ENCODE measurements at regions not wholly inside any gene's neighbourhood (a gene's known extent, or its start where the extent isn't known, plus 50 kb on each side); places are given as distances from the start of the nearest gene placed in this dataset.

GRCh38 chr1:105686026-105686425, 1370.4 kb upstream of the PRMT6 start:
- H3K4me3 ChIP-seq (replicated peaks in 1 of 3; ENCODE audit: low read depth in 2 of 3, low read length in 3 of 3): no peak overlapping the region
- DNase-seq: no peak
- no peaks in the 10 kb centered on the region for H3K27me3 ChIP-seq (ENCODE audit: control insufficient read depth in 2 of 2, insufficient read depth in 2 of 2, low read length in 2 of 2)
- no peak for TF ChIP-seq CTCF (IDR thresholded peaks at IDR 0.05)
- no peaks in the 10 kb centered on the region for H4K20me1 ChIP-seq (ENCODE audit: insufficient read depth, low read length)
- H3K9ac ChIP-seq (ENCODE audit: insufficient read depth, low read length, poor library complexity, severe bottlenecking): no peak overlapping the region
- intact Hi-C loops (cut with micrococcal nuclease): no loop called here
- Mint-ChIP-seq H3K36me3 (no peaks in the 10 kb centered on the region), H3K9me3 (peaks cover 2 to 16% (median 6%) of the 10 kb centered on the region in 7 donors), H3K4me3 (no peak overlapping the region), H3K27me3 (ENCODE audit: low read depth in 3 of 3) (no peaks in the 10 kb centered on the region), H3K4me1 (no peaks in the 10 kb centered on the region), H3K27ac (no peak overlapping the region)
- WGBS (ENCODE audit: insufficient coverage): 83% methylated on average over 1 of the region's 3 CpGs
- H3K79me2 ChIP-seq (ENCODE audit: insufficient read depth, low read length): no peaks in the 10 kb centered on the region
- H3K4me2 ChIP-seq (replicated peaks; ENCODE audit: extremely low read depth, low read length, poor library complexity, severe bottlenecking): no peak overlapping the region
- no peaks in the 10 kb centered on the region for H3K4me1 ChIP-seq (ENCODE audit: control insufficient read depth in 1 of 2, insufficient read depth in 2 of 2, low read length in 2 of 2)
- H3K36me3 ChIP-seq (replicated peaks in 1 of 2; ENCODE audit: control insufficient read depth in 1 of 2, insufficient read depth in 2 of 2, low read length in 2 of 2): no peaks in the 10 kb centered on the region
- no peak overlapping the region for H2AFZ ChIP-seq (ENCODE audit: insufficient read depth, low read depth, low read length, poor library complexity, severe bottlenecking)
- no peak overlapping the region for H3K27ac ChIP-seq (ENCODE audit: low read depth in 1 of 2, low read length in 2 of 2)
- H3K9me3 ChIP-seq (replicated peaks in 1 of 2; ENCODE audit: control insufficient read depth in 1 of 2, insufficient read depth in 1 of 2, low read length in 2 of 2): peaks cover 0 to 15% of the 10 kb centered on the region in 2 donors

- no peaks in the 10 kb centered on the region for H3K36me3 Mint-ChIP-seq
- 90% methylated on average over 9 of the region's 15 CpGs for WGBS (ENCODE audit: insufficient coverage)
- H3K27me3 Mint-ChIP-seq (ENCODE audit: low read depth in 3 of 3): no peaks in the 10 kb centered on the region
- H3K4me2 ChIP-seq (replicated peaks; ENCODE audit: extremely low read depth, low read length, poor library complexity, severe bottlenecking): no peak overlapping the region
- H3K4me1 ChIP-seq (ENCODE audit: control insufficient read depth in 1 of 2, insufficient read depth in 2 of 2, low read length in 2 of 2): no peaks in the 10 kb centered on the region
- peak overlapping the region in 1 of 7 donors; percentile 30 for H3K27ac Mint-ChIP-seq
- H3K4me1 Mint-ChIP-seq: no peaks in the 10 kb centered on the region
- no peak overlapping the region for H3K4me3 ChIP-seq (replicated peaks in 1 of 3; ENCODE audit: low read depth in 2 of 3, low read length in 3 of 3)
- H2AFZ ChIP-seq (ENCODE audit: insufficient read depth, low read depth, low read length, poor library complexity, severe bottlenecking): no peak overlapping the region
- intact Hi-C loops (cut with micrococcal nuclease): no loop called here
- H4K20me1 ChIP-seq (ENCODE audit: insufficient read depth, low read length): no peaks in the 10 kb centered on the region
- H3K9ac ChIP-seq (ENCODE audit: insufficient read depth, low read length, poor library complexity, severe bottlenecking): no peak overlapping the region
- H3K4me3 Mint-ChIP-seq: no peak overlapping the region
- no peak for TF ChIP-seq CTCF (IDR thresholded peaks at IDR 0.05)
- H3K27me3 ChIP-seq (ENCODE audit: control insufficient read depth in 2 of 2, insufficient read depth in 2 of 2, low read length in 2 of 2): no peaks in the 10 kb centered on the region
- H3K9me3 Mint-ChIP-seq: peaks cover 2 to 16% (median 6%) of the 10 kb centered on the region in 7 donors
- DNase-seq: no peak
- no peaks in the 10 kb centered on the region for H3K36me3 ChIP-seq (replicated peaks in 1 of 2; ENCODE audit: control insufficient read depth in 1 of 2, insufficient read depth in 2 of 2, low read length in 2 of 2)
- H3K27ac ChIP-seq (ENCODE audit: low read depth in 1 of 2, low read length in 2 of 2): no peak overlapping the region
- peaks cover 0 to 15% of the 10 kb centered on the region in 2 donors for H3K9me3 ChIP-seq (replicated peaks in 1 of 2; ENCODE audit: control insufficient read depth in 1 of 2, insufficient read depth in 1 of 2, low read length in 2 of 2)
- H3K79me2 ChIP-seq (ENCODE audit: insufficient read depth, low read length): no peaks in the 10 kb centered on the region
Measured at GRCh38 chr1:105686874-105687690, 1369.4 kb upstream of the PRMT6 start.
